ENCODE measurements at regions not wholly inside any gene's neighbourhood (a gene's known extent, or its start where the extent isn't known, plus 50 kb on each side); places are given as distances from the start of the nearest gene placed in this dataset.

DNA sequence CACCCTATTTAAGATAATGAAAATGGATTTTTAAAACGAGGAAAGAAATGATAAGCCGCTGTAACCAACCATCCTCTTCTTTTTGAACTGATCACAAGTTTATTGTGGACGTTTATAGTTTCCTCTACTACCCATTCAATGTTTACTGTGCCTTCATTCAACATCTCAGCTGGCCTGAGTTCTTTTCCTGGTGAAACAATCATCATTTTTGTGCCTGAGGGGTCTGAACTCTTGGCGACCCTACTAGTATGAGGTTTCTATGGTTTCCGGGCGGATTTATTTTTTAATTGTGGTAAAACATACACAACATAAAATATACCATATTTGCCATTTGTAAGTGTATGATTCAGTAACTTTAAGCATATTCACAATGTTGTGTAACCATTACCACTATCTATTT, 100.7 kb downstream of the SPRY1 start:
- no peak for DNase-seq (ENCODE audit: low spot score)

DNA sequence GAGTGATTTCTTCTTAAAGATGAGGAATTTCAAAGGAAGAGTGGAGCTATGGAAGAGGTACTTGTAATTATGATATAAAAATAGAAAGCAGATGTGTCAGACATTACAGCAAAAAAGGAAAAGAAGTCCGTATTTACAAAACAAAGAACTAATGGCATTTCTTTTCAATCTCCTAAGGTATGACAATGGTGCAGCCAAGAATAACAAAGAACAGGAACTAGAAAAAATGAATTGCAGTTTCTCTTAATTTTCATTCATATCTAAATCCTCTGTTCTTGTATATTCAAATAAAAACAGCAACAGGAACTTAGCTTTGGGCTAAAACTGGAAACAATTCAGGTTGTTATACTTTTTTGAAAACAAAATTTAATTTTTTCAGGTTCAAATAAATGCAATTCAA, 105.1 kb downstream of the SPRY1 start:
- no peak for DNase-seq (ENCODE audit: low spot score)

GRCh38 chr4:123503698-123504363, 107.2 kb downstream of the SPRY1 start:
- DNase-seq (ENCODE audit: low spot score), result no peak

DNA sequence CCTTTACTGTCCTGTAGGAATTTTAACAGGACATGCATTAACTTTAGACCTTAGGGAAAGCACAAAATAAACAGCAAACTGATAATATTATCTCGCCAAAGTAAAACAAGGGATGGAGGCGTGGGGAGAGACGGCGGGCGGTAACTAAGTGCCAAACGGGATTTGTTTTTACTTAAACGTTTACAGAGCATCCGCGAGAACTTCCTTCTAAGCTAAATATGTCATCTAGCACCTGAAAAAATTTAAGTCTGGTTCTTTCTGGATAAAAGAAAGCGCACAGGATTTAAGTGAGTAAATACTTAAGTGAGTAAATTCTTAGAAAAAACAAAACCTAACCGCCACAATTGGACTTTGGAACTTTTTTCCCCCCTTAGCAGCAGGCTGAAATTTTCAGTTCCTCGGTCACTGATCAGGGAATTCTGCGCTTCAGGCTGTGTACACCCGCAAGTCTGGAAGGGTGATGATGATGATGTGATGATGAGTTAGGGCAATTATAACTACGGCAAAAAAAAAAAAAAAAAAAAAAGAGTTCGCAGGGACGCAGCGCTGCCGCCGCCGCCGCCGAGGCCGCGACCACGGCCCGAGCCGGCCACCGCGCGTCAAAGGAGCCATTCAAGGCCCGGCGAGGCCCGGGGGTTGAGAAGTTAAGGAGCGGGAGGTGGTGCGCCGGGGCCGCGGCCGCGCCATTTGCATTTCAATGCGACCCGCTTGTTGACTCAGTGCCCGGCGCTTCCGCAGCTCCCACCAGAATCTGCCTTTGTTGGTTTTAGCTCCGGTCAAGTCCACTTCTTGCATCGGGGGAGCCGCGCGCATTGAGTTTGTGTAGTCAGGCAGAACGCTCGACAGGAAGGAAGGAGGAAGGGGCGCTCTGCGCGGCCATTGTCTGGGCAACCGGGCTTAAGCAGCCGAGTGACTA, 108.8 kb downstream of the SPRY1 start:
- peak; percentile 72 for DNase-seq (ENCODE audit: low spot score)

DNA sequence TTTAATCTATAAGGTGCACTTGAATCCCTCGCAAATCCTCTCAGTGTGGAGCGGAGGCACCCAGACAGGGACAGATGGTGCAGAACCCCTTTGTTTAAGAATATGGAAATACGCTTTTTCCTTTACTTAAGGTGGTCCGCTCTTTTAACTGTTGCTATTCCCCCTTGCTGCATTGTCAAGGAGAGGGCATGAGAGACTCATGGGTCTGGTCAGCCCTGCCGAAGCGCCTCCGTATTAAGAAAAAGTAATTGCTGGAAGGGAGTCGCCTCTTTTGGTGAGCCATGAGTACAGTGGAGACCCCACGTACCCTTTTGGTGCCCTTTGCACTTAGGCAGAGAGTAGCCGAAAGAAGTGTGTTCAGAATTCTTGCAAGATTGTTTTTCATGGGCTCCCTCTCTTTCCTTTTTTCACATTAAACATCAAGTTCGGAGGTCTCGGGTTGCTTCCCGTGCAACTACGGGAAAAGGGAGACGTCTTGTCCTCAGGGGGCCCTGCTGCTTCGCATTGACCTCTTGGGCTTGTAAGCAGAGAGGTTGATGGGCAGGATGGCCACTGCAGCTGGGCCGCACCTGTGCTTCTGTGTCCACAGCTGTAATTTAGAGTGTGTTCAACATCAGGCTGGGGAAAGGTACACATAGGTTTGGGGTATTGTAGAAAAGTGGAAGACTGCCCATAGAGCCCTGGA, 109.6 kb downstream of the SPRY1 start:
- DNase-seq (ENCODE audit: low spot score), result no peak

DNA sequence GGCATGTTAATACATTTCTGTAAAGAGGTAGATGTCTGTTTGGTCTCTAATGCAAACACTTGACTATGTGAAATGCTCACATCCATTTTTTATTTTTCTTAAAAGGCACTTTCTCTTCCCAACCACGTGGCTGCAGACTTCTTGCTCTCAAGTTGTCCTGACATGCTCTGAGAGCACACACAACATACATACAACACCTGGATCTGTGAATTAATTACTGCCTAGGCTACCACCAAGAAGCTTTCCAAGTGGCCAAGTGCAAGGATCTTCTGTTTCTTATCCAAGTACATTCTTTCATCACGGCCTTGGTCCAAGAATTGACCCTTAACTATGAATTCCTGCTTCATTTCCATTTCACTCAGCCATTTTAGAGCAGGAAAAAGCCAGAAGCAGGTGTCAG, 110.8 kb downstream of the SPRY1 start:
- DNase-seq (ENCODE audit: low spot score), result no peak

DNA sequence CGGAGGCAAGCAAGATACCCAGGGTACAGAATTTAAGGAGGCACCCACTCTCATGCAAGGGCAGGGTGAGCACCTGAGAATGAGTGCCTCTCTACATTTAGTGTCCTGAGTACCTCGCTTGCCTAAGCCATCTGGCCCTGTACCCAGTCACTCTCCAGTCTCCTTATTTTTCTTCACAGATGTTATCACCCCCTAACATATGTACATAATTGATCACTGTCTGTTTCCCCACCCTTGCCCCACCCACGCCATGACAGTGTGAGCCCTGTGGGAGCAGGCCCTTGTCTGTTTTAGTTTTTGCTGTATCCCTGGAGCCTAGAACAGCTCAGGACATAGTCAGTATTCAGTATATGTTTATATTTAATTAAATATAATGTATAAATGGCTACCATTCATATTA, 113.6 kb downstream of the SPRY1 start:
- no peak for DNase-seq (ENCODE audit: low spot score)

DNA sequence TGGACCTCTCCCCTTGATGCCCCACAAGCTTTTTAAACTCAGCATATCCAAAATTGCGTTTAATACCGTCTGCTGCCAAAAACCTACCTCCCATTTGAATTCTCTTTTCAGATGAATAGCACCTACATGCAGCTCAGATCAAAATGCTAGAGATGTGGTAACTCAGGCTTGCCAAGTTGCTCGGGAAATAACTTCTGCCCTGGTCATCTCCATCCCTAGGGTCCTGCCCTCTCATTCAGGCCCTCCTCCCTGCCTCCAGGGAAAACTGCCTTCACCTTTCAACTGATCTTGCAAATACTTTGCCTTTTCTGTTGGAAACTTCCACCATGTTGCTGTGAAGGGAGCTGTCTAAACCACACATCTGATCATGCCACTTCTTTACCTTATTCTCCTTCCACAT, 114.1 kb downstream of the SPRY1 start:
- no peak for DNase-seq (ENCODE audit: low spot score)

DNA sequence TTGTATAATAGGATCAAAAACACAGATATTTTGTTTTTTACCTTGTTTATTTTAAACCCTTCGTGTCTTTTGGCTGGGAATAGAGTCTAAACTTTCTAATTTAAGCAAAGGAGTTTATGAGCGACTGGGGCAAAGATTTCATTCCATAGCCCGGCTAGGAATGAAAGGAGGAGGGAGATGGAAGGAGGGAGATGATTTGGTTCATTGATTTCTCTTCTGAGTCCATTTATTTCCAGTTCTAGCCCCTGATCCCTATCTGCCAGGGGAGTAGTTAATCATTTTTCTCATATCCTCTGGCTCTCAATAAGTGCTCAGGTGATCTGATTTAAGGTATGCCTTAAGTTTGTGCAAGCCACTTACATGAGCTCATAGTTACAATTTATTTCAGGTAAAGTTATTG, 120.0 kb downstream of the SPRY1 start:
- no peak for DNase-seq (ENCODE audit: low spot score)

- DNase-seq (ENCODE audit: low spot score), result no peak
Measured at GRCh38 chr4:123517176-123517575, 120.6 kb downstream of the SPRY1 start.

DNA sequence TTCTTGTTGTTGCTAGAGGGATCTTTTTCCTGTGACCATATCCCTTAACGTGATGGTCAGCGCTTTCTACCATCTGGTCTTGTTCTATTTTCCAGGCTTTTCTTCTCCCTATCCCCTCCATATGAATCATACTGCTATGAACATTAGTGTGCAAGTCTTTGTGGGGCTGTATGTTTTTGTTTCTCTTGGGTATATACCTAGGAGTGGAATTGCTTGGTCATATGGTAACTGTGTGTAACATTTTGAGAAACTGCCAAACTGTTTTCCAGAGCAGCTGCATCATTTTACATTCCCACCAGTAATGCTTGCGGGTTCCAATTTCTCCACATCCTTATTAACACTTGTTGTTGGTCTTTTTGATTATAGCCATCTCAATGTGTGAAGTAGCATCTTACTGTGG, 121.4 kb downstream of the SPRY1 start:
- DNase-seq (ENCODE audit: low spot score), result no peak

- DNase-seq (ENCODE audit: low spot score), result no peak
Measured at GRCh38 chr4:123520325-123520724, 123.7 kb downstream of the SPRY1 start.

GRCh38 chr4:123522081-123522480, 125.5 kb downstream of the SPRY1 start:
- no peak for DNase-seq (ENCODE audit: low spot score)

GRCh38 chr4:123522646-123523045, 126.1 kb downstream of the SPRY1 start:
- no peak for DNase-seq (ENCODE audit: low spot score)

- DNase-seq (ENCODE audit: low spot score), result no peak
Measured at GRCh38 chr4:123524958-123525628, 128.5 kb downstream of the SPRY1 start.

- DNase-seq (ENCODE audit: low spot score), result no peak
Measured at GRCh38 chr4:123526511-123526910, 129.9 kb downstream of the SPRY1 start.

DNA sequence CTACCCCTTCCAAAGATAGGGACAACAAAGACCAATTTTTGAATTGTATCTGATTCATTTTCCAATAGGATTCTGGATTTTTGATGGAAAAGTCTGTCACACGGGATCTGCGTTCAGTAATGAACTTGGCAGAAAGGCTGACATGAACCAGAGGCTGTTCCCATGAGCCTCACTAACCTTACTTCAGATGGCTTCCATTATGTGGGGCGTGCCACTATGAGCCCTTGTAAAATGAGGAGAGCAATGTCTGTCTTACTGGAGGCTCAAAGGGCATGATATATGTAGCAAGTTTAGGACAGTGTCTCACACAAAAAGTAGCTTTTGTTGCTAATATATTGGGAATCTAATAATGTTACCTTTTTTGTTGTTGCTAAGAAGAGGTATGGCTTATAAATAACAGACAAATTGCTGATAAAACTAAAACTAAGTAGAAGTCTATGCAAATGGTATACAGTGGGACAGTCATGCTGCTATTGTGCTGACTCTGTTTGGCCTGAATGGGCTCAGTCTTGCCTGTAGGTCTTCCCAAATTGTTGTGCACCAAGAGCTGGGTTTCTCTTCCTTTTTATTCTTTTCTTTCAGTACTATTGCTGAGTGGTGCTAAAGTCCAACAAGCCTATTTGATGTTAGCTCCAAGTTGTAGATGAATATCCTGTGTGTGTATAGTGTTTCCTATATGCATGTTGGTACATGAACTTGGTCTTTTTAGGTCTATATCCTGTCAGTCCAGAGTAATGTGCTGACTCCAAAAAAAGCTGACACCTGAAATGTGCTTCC, 132.1 kb downstream of the SPRY1 start:
- no peak for DNase-seq (ENCODE audit: low spot score)

DNA sequence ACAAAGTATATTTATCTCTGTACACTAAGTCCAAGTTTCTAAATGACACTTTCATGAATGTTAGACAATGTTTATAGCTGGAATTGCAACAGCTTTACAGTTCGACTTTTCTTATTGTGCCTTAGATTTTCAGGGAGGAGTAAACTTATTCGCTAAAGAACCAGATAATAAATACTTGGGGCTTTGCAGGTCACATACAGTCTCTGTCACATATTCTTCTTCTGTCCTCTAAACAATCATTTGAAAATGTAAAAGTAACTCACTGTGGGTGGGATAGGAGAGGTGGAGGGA, 132.6 kb downstream of the SPRY1 start:
- no peak for DNase-seq (ENCODE audit: low spot score)

DNA sequence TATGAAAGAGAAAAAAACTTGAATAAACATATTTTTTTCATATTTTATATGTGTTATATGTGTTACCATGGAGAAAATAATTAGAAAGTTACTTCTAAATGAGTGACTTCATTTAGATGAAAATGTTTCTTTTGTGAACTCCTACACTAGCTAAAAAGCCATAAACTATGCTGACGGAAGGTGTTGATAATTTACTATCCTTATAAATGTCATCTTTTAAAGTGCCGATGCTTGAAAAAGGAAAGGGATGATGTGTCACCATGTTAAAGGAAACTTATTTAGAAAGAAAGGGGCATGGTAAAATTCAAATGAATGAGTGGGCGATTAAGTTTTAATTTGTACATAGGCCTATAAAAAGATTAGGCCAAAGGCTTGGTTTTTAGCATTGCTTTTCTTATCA, 133.8 kb downstream of the SPRY1 start:
- DNase-seq (ENCODE audit: low spot score), result no peak

GRCh38 chr4:123535037-123535748, 138.6 kb downstream of the SPRY1 start:
- no peak for DNase-seq (ENCODE audit: low spot score)

GRCh38 chr4:123536225-123536624, 139.6 kb downstream of the SPRY1 start:
- DNase-seq (ENCODE audit: low spot score), result no peak
